ENCODE measurements at regions not wholly inside any gene's neighbourhood (a gene's known extent, or its start where the extent isn't known, plus 50 kb on each side); places are given as distances from the start of the nearest gene placed in this dataset.
A peak's percentile ranks its signal among the peaks of the same experiment; 100 is the strongest.
"Not testable (repeated sequence)": the region's sequence is repeated elsewhere in the genome, so short reads cannot be mapped to it uniquely, and the experiment has no call there.

DNA sequence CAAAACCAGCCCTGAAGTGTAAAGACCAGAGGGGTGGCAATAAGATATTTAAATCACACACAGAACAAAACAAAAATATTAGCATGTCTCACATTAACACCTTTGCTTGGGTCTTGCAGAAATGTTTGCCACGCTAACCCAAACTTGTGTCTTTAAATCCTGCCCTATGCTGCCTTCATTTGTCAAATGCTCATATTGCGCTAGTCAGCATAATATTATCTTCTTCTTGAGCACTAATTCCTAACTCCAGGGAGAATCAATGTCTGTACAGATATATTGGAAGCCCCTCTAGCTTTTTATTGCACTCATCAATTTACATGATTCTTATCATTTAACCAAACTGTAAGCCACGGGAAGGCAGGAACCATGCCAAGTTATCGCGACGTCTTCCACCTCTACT is 614.8 kb upstream of the SOX9 start:
- no peak for DNase-seq

DNA sequence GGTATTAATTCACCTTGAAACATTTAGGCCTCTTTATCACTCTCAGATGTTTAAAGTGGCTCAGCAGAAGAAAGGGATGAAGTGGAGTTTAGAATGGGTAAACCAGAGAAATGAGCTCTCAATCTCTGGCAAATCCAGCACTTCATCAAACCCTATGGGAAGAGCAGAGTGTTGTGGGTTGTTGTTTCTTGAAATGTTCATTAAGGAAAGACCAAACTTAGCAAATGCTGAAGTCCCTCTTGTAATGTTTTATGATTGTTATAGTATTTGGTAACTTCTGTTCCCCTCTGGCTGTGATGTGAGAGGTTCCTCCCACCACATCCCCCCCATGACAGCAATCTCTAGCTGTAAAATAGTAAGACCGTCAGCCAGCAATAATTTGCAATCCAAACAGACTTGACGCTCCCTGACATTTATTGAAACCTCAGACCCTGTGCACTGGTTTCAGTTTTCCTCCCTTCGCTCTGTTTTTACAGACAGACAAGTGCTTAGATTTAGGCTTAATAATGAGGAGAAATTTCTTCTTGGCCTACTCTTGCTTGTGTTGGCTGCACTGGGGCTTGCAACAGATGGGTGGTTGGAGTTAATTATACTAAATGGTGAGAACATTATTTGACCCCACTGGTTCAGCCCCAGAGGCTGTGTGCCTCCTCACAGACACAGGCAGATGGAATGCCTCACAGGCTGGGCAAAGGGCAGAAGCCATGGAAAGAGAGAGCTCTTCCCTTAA is 609.4 kb upstream of the SOX9 start:
- DNase-seq = no peak

DNA sequence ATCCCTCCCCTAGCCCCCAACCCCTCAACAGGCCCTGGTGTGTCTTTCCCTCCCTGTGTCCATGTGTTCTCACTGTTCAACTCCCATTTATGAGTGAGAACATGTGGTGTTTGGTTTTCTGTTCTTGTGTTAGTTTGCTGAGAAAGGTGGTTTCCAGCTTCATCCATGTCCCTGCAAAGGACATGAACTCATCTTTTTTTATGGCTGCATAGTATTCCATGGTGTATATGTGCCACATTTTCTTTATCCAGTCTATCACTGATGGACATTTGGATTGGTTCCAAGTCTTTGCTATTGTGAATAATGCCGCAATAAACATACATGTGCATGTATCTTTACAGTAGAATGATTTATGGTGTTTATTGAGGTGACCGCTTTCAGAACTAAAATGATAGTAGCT is 607.1 kb upstream of the SOX9 start:
- not testable (repeated sequence) for DNase-seq

DNA sequence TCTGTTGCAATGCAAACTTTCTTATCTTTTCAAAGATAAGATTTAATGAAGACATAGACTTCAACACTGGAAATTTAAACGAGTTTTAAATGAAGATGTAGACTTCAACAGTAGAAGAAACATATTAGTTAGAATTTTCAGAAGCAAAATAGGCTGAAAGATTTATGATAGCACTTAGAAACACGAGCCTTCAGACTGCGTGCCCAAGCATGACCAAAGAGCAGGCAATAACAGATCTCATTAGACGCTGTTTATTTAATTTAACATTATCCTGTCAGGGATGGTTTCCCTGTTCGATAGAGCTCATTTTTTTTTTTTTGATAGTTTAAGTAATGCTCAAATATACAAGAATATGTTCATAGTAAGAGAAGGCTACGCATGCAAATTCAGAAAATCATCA is 604.7 kb upstream of the SOX9 start:
- DNase-seq = no peak

DNA sequence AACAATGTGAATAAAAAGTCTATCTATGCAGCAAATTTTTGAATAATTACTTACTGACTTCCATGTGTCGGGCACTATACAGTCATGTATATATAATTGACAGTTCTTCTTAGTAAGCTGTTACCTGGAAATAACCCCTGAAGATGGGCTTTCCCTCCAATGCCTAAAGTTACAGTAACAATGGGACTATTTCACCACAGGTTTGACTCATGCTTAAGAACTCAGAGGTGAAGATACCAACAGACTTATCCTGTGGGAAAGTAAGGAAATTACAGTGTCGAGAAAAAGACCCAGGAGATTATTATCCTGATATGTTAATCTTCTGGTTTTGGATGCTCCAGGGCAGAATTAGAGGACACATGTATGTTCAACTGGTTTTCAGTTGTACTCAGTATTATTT is 601.5 kb upstream of the SOX9 start:
- DNase-seq = no peak

DNA sequence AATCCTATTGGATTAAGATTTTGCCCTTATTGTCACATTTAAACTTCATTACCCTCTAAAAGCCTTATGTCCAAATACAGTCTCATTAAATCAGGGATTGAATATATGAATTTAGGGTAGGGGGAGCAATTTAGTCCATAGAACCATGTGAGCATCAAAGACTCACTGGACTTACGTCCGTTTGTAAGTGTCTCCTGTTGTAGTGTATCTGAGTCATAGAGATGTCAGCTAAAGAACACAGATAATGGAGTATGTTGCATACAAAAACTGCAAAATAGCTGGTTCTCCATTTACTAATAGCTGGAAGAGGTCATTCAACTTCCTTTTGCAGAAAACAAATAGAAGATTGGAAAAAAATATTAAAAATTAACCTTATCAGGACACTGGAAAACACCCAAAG is 599.1 kb upstream of the SOX9 start:
- DNase-seq = no peak

DNA sequence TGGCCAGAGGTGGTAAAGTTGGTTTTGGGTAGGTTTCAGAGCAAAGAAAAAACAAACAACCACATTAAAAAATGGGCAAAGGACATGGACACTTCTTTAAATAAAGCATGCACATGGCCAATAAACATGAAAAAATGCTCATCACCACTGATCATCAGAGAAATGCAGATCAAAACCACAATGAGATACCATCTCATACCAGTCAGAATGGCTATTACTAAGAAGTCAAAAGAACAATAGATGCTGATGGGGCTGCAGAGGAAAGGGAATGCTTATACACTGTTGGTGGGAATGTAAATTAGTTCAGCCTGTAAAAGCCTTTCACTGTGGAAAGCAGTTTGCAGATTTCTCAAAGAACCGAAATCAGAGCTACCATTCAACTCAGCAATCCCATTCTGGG is 598.4 kb upstream of the SOX9 start:
- DNase-seq = no peak

DNA sequence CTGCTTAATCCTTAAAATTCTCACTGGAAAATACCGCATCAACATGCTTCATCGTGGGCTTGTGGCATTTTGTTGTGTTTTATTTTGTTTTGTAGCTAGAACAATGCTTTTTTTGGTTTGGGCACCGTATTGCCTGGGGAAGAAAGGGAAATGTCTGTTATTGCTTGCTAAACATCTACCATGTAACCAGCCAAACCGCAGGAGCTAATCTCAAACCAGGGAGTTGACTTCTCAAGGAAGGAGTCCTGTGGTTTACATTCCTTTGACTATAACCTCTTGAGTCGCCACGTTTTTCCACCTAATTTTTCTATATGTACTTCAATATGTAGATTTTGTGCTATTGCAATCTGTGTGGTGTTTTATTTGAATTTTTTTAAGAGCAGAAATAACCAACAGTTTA is 593.5 kb upstream of the SOX9 start:
- no peak for DNase-seq

DNA sequence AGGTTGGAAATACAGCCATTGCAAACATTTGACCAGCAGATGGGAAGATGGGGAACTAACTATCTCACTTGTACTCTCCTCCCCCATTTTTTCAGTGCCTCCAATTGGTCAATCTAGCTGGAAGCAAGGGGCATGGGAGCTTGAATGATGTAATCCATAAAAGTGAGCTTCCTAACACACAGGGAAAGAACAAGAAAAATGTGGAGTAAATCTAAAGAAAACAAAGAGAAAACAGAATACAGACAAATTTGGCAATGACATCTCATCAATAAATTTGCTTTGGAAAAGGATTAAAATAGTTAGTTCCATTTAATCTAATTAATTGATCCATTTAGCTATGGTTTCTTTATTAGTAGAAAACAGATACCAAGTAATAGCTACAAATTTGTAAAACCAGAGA is 592.6 kb upstream of the SOX9 start:
- no peak for DNase-seq

DNA sequence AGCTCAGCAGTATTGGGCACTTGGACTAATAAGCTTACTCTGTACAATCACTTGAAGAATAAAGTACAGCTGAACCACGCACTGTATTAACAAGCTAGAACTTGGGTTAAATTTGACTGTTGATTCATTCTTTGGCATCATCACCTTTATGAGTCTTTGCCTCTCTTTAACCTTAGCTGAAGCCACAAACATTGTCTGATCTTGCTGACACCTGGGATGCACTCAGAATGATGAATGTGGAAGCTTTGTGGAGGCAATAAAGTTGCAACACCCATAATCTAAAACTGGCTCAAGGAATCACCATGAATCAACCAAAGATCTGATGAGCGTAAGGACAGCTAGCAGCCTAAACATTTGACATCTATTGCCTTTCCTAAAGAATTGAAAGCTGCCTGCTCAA is 590.6 kb upstream of the SOX9 start:
- DNase-seq = no peak

DNA sequence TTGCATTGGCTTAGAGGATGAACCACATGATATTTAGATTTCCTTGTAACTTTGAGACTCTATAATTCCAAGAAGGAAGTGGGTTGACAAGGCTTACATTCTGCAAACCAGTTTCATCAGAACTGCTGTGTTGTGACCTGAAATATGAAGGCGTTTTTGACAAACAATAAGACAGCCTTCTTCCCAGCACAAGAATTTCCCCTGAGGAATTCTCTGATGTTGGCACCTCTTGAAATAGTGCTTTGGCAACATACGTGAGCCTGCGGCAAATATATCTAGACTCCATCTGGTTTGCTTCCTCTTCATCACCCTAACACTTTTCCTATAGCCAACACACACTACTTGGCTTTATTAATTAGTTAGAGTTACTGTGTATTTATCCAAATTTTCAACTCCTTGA is 585.5 kb upstream of the SOX9 start:
- DNase-seq = no peak

DNA sequence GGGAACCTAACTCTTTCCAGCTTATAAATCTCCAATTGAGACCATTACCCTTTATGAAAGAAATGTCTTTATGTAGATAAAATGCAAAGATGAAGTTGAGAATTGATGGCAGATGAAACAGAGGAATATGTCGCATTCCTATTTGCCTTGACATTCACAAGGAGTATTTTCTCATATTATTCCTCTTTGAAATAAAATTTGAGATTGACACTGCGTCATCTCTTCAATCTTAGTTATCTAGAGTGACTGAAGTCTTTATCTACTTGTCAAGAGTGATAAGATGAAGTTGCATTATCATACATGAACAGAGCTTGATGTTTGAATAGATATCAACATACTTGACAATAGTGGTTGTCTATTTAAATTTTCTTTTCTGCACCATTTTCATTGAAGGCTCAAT is 574.4 kb upstream of the SOX9 start:
- no peak for DNase-seq

DNA sequence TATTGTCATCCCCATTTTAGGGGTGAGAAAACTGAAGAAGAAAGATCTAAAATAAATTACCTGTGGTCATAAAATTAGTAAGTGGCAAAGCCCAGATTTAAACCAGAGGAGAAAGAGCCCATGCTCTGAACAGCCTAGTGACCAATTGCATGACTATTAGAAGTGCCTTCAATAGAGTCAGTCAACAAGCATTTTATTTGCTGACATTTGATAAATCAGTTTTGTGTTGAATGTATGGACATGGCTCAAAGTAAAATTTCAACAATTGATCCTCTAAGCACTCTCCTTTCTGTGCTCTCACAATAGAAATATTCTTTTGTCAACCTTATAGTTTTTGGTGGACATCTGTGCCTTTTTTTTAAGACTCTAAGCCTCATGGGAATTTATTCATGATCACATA is 572.9 kb upstream of the SOX9 start:
- DNase-seq = no peak

DNA sequence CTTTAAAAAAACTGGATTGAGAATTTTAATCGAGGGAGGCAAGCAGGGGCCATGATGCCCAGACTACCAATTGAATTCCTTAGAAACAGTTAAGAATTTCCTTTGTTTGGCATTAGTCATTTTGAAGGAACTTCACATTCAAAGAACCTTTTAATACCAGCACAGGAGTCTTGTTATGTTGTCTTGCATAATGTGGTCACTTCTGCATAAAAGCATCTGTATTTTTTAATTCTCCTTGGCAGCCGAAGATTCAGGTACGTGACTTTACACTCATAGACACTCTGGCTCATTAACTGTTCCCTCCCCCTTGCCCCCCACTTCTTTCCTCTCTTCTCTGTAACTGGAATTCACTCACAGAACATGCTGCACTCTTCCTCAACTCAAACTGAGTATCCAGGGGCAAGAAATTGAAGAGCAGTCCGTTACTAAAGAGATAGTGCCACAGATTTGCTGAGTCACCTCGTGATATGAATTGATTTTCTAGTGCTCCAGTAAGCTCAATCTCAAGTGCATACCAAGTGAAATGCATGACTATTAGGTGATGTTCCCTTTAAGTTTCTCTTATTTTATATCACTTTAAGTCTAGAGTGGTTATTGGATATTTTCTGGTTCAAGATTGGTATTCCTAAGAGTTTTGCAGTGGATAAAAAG is 572.2 kb upstream of the SOX9 start:
- DNase-seq = peak in 1 of 51 donors; percentile 1

DNA sequence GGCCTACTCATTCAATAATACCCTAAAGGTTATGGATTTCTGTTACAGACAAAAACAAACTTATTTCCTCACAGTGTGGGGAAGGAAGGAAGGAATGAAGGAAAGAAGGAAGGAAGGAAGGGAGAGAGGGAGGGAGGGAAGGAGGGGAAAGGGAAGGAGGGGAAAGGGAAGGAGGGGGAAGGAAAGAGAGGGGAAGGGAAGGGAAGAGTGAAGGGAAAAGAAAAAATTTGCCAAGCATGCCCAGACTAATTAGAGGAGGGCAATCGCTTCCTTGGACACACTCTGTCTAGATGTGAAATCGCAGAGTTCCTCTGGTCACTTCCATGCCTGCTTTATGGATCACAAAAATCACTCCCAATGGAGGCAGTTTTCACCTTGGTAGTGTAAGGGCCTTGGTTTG is 570.1 kb upstream of the SOX9 start:
- DNase-seq = no peak

DNA sequence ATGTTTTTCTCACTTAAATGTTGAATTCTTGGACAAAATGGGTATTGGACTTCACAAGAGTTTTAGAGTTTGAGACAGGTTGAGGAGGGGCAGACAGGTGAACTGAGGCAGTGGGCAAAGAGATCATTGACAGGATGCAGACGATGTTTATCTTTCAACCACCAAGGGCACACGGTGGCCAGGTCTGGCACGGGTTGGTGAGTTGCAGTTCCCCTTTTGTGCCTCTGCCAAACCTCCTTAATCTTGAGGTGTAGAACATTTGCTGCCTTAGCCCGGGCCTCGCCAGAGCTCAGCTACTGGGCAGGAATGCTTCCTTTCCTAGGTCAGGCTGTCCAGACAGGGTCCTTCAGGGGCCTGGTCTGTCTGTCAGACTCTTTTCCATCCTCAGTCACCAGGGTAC is 567.4 kb upstream of the SOX9 start:
- DNase-seq = no peak

DNA sequence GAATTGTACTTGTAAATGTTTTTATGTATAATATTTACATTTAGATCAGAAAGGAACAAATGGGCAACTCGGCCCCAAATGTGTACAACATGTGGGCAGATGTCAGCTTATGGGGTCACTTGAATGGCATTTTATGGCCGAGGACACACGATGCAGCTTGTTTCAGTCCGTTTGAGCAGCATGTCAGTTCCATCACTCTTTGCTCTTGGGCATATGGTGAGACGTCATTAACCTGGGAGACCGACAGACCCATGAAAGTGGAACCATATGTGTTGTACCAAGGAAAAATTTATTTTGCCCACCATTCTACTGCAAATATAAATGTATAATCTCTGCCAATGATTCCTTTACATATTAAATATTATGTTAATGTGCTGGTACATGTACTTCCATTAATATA is 561.9 kb upstream of the SOX9 start:
- no peak for DNase-seq

DNA sequence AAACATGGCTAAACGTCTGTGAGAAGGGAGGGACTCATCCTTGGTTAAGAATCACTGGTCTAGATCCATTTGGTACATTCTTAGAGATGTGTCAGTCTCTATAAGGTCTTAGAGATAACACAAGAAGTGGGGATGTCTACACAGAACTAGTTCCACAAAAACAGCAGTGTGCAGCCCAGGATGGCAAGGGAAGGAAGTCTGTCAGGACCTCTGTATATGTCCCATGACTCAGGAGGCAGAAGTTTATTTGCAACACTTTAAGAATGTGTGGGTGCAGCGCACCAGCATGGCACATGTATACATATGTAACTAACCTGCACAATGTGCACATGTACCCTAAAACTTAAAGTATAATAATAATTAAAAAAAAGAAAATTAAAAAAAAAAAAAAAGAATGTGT is 548.5 kb upstream of the SOX9 start:
- DNase-seq = no peak

DNA sequence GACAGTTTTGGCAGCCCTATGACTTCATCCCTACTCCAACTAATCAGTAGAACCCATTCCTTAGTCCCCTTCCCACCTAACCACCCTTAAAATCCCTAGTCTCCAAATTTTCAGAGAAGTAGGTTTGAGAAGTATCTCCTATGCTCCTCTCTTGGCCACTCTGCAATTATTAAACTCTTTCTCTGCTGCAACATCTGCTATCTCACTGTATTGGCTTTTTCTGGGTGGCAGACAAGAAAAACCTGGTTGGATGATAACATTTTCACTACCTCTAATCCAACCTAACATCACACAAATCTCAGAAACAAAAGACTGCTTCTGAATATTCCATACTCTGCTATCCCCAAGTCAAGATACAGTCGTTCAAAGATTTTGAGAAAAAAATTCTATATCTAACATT is 542.4 kb upstream of the SOX9 start:
- no peak for DNase-seq

DNA sequence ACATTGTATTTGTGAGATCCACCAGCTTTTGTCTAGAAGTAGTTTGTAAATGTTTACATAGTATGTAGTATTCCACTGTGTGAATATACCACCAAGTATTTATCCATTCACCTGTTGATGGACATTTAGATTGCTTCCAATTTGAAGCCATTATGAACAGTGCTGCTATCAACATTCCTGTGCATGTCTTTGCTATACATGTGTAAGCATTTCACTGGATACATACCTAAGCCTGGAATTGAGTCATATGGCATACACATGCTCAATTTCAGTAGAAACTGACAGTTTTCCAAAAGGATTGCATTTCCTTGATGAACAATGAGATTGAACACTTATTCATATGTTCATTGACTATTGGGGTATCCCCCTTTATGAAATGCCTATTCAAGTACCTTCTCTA is 540.6 kb upstream of the SOX9 start:
- DNase-seq = no peak

DNA sequence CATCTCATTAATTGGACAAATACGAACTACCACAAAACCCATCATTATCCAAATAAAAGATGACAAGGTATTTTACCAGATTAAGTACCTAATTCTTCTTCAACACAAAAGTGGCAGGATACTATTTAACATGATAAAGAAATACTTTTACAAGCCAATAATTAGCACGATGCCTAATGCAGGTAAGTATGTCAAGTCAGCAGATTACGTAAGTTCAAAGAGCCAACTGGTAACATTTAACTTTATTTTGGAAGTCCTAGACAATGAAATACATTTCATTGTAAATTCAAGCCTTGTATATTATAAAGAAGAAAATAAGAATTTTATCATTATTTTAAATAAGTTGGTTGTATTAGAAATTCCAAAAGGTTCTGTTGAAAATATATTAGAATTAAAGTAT is 535.3 kb upstream of the SOX9 start:
- no peak for DNase-seq

DNA sequence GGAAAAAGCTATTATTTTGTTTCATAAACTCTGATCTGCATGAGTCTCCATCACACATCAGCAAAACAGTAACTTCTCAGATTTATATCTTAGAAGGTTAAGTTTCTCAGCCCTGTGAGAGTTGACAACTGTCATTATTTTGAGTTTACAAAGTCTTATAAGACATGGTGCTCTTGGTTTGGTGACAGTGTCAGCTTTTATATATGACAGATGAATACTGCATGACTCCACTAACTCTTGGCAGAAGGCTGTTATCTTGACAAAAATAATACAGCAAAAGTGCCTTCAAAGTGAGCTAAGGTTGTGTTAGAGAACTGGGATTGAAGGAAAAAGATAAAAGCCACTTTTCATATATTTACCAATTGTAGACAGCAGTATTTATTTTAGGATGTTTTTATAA is 528.4 kb upstream of the SOX9 start:
- no peak for DNase-seq

DNA sequence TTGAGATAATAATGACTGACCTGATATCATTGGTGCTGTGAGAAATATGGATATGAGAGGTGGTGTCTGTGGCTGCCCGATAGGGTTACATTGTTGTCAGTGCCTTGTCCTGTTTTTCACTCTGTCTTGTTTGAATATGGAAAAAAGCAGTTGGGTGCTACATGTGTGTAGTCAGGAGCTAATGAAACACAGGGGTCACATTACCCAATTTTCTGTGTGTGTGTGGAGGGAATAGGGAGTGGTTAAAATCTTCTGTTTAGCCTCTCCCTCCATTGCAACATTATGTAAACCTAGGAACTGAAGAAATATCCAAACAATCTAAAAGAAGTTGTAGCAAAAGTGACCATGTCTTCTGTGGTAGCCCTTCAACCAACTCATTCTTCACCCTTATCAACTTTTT is 527.7 kb upstream of the SOX9 start:
- no peak for DNase-seq

DNA sequence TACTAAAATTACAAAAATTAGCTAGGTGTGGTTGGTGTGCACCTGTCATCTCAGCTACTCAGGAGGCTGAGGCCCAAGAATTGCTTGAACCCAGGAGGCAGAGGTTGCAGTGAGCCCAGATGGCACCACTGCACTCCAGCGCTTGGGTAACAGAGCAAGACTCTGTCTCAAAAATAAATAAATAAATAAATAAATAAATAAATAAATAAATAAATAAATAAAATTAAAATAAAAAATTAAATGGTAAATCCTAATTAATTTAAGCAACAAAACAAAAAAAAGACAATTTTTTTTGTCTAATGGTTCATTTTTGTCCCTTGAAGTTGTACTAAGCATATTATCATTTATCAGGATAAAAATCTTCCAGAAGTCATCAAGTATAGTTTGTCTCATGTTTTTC is 521.2 kb upstream of the SOX9 start:
- not testable (repeated sequence) for DNase-seq
